ENCODE measurements at regions not wholly inside any gene's neighbourhood (a gene's known extent, or its start where the extent isn't known, plus 50 kb on each side); places are given as distances from the start of the nearest gene placed in this dataset.

DNA sequence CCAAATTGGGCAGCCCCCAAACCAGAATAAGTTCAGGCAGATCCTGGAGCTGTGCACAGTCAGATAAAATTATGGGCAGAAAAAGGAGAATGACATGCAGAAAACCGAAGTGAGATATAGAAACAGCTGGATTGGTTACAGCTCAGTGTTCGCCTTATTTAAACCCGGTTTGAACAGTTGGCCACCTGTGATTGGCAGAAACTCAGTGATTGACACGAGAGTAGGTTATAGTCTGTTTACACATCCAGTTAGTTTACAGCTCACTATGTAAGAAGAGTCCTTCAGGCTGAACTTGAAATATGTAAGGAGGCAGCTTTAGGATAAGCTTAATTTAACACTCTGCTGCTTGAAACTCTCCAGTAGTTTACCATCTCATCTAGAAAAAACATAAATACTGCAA lies 271.6 kb upstream of the ARRDC4 start (continued):
- TF ChIP-seq GLIS1 (tag by site-specific recombination; IDR thresholded peaks at IDR 0.05): no peak
- TF ChIP-seq ZNF768 (tag by site-specific recombination; IDR thresholded peaks at IDR 0.05): no peak
- no peak for TF ChIP-seq HOXD13 (CRISPR knock-in tag; IDR thresholded peaks at IDR 0.05; ENCODE audit: borderline replicate concordance)
- TF ChIP-seq ZNF157 (tag by site-specific recombination; IDR thresholded peaks at IDR 0.05): no peak
- TF ChIP-seq ZBTB6 (tag by site-specific recombination; IDR thresholded peaks at IDR 0.05): no peak
- TF ChIP-seq, protein P1, sequence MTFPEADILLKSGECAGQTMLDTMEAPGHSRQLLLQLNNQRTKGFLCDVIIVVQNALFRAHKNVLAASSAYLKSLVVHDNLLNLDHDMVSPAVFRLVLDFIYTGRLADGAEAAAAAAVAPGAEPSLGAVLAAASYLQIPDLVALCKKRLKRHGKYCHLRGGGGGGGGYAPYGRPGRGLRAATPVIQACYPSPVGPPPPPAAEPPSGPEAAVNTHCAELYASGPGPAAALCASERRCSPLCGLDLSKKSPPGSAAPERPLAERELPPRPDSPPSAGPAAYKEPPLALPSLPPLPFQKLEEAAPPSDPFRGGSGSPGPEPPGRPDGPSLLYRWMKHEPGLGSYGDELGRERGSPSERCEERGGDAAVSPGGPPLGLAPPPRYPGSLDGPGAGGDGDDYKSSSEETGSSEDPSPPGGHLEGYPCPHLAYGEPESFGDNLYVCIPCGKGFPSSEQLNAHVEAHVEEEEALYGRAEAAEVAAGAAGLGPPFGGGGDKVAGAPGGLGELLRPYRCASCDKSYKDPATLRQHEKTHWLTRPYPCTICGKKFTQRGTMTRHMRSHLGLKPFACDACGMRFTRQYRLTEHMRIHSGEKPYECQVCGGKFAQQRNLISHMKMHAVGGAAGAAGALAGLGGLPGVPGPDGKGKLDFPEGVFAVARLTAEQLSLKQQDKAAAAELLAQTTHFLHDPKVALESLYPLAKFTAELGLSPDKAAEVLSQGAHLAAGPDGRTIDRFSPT (tag by site-specific recombination; IDR thresholded peaks at IDR 0.05): no peak

DNA sequence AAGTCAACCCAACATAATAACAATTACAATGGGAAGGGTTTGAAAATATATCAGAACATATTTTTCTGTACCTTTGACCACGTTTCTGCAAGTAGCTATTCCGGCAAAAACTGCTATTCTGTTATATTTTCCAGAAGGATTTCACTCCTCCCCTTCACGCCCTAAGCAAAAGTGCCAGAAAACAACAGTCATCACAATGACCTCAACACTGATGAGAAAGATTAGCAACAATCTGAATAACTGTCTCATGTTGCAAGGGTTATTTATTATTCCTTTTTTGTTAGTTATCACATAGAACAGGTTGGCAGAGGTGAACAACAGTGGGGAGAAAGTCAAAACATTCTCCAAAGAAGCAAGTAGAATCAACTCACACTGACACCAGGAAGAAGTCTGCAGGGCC lies 269.4 kb upstream of the ARRDC4 start:
- H3K4me3 ChIP-seq (ENCODE audit: low read depth, low read length): no peak overlapping the region
- no peak overlapping the region for H3K27ac ChIP-seq (ENCODE audit: extremely low read depth, low read depth, low read length)
- TF ChIP-seq KLF16 (tag by site-specific recombination; IDR thresholded peaks at IDR 0.05) (no peak), ZNF184 (tag by site-specific recombination; IDR thresholded peaks at IDR 0.05) (no peak), ZBTB21 (tag by site-specific recombination; IDR thresholded peaks at IDR 0.05) (no peak), ZNF366 (tag by site-specific recombination; conservative IDR thresholded peaks at IDR 0.05) (no peak), ZFP3 (tag by site-specific recombination; IDR thresholded peaks at IDR 0.05; ENCODE audit: low read depth) (no peak), ZNF707 (tag by site-specific recombination; IDR thresholded peaks at IDR 0.05) (no peak), ZNF555 (tag by site-specific recombination; conservative IDR thresholded peaks at IDR 0.05) (no peak)
- H3K4me1 ChIP-seq (ENCODE audit: control insufficient read depth, insufficient read depth, low read length): no peaks in the 10 kb centered on the region
- ChIA-PET CTCF (interaction anchor here (0.6 kb wide), 1 partner anchor 1608 kb away, joined by 3 read pairs; no protein-coding TSS in a partner anchor), POLR2A (no interaction called here)
- H3K36me3 ChIP-seq (ENCODE audit: control insufficient read depth in 2 of 2, insufficient read depth in 1 of 2, low read length in 2 of 2): no peaks in the 10 kb centered on the region
- H3K9me3 ChIP-seq (ENCODE audit: control insufficient read depth, insufficient read depth, low read depth, low read length): no peaks in the 10 kb centered on the region

DNA sequence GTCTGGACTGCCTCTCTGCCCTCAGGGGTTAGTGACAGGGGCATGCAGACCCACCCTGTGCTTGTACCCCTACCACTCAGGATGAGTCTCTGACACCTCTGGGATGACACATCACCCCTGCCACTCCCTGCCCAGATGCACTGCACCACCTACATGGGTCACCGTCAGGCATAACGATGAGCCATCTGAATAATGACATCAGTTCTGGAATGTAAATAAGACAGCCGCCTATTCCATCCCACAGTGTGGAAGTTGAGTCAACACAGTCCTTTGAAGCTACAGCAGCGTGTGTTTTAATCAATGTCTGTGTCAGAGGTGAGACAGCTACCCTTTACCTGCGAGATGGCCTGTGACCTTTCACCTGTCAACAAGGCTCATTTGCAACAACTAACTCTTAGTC lies 268.7 kb upstream of the ARRDC4 start:
- H3K9me3 ChIP-seq (ENCODE audit: control insufficient read depth, insufficient read depth, low read depth, low read length): no peaks in the 10 kb centered on the region
- POLR2A ChIA-PET: no interaction called here
- H3K36me3 ChIP-seq (ENCODE audit: control insufficient read depth in 2 of 2, insufficient read depth in 1 of 2, low read length in 2 of 2): no peaks in the 10 kb centered on the region
- no peaks in the 10 kb centered on the region for H3K4me1 ChIP-seq (ENCODE audit: control insufficient read depth, insufficient read depth, low read length)
- no peak overlapping the region for H3K27ac ChIP-seq (ENCODE audit: extremely low read depth, low read depth, low read length)
- CTCF ChIA-PET: no interaction called here
- no peak overlapping the region for H3K4me3 ChIP-seq (ENCODE audit: low read depth, low read length)
- TF ChIP-seq ZNF521 (tag by site-specific recombination; IDR thresholded peaks at IDR 0.05) (no peak), ZNF830 (tag by site-specific recombination; IDR thresholded peaks at IDR 0.05; ENCODE audit: low read depth) (no peak), ZNF600 (tag by site-specific recombination; IDR thresholded peaks at IDR 0.05) (no peak), ZNF624 (tag by site-specific recombination; IDR thresholded peaks at IDR 0.05) (no peak), PRDM4 (tag by site-specific recombination; IDR thresholded peaks at IDR 0.05) (no peak), ZNF596 (tag by site-specific recombination; IDR thresholded peaks at IDR 0.05) (no peak), ZSCAN23 (tag by site-specific recombination; IDR thresholded peaks at IDR 0.05) (no peak), ZNF138 (tag by site-specific recombination; IDR thresholded peaks at IDR 0.05; ENCODE audit: borderline replicate concordance) (no peak), ZEB2 (tag by site-specific recombination; IDR thresholded peaks at IDR 0.05) (no peak), GLI2 (tag by site-specific recombination; IDR thresholded peaks at IDR 0.05; ENCODE audit: borderline replicate concordance, low read depth) (no peak), KLF1 (tag by site-specific recombination; IDR thresholded peaks at IDR 0.05) (no peak), ZNF248 (tag by site-specific recombination; IDR thresholded peaks at IDR 0.05) (no peak), PRDM1 (tag by site-specific recombination; IDR thresholded peaks at IDR 0.05) (no peak), ZNF23 (tag by site-specific recombination; IDR thresholded peaks at IDR 0.05; ENCODE audit: borderline replicate concordance) (no peak), ZNF555 (tag by site-specific recombination; conservative IDR thresholded peaks at IDR 0.05) (no peak), ZNF768 (tag by site-specific recombination; IDR thresholded peaks at IDR 0.05) (no peak), EGR2 (tag by site-specific recombination; IDR thresholded peaks at IDR 0.05; ENCODE audit: low read depth) (peak; percentile 48; the same call in 1 of the 2 replicates)
- TF ChIP-seq, protein P2, sequence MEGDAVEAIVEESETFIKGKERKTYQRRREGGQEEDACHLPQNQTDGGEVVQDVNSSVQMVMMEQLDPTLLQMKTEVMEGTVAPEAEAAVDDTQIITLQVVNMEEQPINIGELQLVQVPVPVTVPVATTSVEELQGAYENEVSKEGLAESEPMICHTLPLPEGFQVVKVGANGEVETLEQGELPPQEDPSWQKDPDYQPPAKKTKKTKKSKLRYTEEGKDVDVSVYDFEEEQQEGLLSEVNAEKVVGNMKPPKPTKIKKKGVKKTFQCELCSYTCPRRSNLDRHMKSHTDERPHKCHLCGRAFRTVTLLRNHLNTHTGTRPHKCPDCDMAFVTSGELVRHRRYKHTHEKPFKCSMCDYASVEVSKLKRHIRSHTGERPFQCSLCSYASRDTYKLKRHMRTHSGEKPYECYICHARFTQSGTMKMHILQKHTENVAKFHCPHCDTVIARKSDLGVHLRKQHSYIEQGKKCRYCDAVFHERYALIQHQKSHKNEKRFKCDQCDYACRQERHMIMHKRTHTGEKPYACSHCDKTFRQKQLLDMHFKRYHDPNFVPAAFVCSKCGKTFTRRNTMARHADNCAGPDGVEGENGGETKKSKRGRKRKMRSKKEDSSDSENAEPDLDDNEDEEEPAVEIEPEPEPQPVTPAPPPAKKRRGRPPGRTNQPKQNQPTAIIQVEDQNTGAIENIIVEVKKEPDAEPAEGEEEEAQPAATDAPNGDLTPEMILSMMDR (tag by site-specific recombination; IDR thresholded peaks at IDR 0.05): no peak

Data from HEK293 (cell line).